HG02970 (cell line): ENCODE measurements at regions not wholly inside any gene's neighbourhood (a gene's known extent, or its start where the extent isn't known, plus 50 kb on each side); places are given as distances from the start of the nearest gene placed in this dataset.

Source experiments
- ATAC-seq: cut with Tn5 transposase; IDR thresholded peaks from one replicate; pipeline ENCODE4 v1.9.1; 2021; ENCODE audit warnings: mild to moderate bottlenecking, moderate library complexity, moderate number of reproducible peaks; ENCODE audit not compliant: unreplicated experiment, low FRiP score

- ATAC-seq = no peak
These were observed 1086.0 kb downstream of the NLGN4X start for GRCh38 chrX:5142644-5143043.

GRCh38 chrX:5122181-5122678, 1106.4 kb downstream of the NLGN4X start:
- ATAC-seq = no peak

GRCh38 chrX:5117816-5118215, 1110.9 kb downstream of the NLGN4X start:
- ATAC-seq = no peak

DNA sequence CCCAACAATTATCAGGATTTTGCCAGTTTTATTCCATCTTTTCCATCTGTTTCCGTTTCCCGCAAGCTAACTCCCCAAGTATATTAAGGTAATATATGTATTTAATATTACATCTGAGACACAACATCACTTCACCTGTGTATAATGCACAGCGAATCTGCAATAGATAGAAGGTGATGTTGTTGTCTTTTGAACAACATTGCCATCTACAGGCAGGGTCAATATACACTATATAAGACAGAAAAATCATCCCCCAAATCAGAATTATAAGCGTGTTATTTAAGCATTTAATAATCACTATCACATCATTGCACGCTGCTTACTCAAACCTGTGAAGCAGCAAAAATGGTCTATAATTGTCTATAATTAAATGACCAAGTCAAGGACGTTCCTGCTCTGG, 1115.5 kb downstream of the NLGN4X start:
- no peak for ATAC-seq

GRCh38 chrX:5100004-5100403, 1128.7 kb downstream of the NLGN4X start:
- ATAC-seq = no peak

GRCh38 chrX:5086388-5086787, 1142.3 kb downstream of the NLGN4X start:
- ATAC-seq = no peak

- no peak for ATAC-seq
These were observed 1144.4 kb downstream of the NLGN4X start for GRCh38 chrX:5084279-5084678.

DNA sequence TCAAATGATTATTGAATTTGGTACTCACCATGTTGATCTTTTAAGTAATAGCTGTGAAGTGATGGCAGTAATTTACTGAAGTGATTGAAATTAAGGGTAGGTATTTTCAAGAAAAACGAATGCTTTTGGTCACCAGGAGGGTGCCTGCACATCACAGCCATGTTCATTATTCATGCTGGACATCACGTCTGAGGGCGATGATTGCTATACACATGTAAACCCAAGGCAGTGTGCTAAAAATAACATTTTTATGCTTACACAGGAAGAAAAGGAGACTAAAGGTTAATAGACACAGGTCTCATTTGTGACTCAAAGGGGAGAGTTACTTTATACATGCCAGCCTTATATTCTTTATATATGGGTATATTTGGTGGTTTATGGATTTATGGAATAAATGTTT, 1146.0 kb downstream of the NLGN4X start:
- no peak for ATAC-seq

GRCh38 chrX:5080791-5081190, 1147.9 kb downstream of the NLGN4X start:
- ATAC-seq = no peak

DNA sequence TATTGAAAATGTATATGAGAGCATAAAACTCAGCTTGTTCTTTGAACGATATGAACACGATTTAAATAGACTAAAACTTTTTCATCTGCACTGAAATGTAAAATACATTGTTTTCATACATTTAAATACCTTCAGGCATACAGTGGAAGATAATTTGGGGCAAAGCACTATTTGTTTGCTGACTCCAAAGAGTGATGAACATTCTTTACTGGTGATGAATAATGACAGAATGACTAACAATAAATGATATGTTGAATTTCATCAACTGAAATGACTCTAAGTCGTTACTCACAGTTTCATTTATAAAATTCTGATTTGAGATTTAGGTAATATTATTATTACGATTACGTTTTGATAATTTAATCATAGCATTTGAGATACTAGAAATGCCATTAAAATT, 1160.1 kb downstream of the NLGN4X start:
- no peak for ATAC-seq

GRCh38 chrX:5057786-5058185, 1170.9 kb downstream of the NLGN4X start:
- ATAC-seq = no peak

GRCh38 chrX:5054852-5055251, 1173.8 kb downstream of the NLGN4X start:
- no peak for ATAC-seq

DNA sequence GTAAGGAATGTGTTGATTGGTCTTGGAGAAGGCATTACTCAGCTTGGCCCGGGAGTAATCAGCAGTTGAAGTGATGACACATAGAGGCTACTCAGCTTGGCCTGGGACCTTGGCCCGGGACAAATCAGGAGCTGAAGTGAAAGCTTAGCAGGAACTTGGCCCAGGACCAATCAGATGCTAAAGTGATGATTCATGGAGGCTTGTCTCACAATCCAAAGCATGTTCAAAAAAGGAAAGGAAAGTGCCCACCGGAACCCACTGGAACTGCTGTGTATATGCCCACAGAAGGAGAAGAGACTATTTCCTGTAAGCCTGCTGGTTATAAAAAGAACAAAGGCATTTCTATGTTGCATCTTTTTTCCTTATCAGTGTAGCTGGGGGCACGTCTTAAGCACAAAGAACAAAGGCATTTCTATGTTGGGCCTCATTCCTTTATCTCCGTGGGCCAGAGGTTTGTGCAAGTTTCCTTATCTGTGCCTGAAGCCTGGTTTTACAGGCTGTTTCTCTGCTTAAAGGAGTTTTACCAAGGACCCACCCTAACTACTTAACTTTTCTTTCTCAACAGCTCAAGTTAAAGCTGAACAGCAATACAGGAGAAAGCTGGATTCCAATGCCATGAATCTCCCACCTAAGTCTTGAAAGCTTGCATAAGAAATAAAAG, 1176.7 kb downstream of the NLGN4X start:
- ATAC-seq = no peak

- no peak for ATAC-seq
These were observed 1186.1 kb downstream of the NLGN4X start for GRCh38 chrX:5042563-5042962.

DNA sequence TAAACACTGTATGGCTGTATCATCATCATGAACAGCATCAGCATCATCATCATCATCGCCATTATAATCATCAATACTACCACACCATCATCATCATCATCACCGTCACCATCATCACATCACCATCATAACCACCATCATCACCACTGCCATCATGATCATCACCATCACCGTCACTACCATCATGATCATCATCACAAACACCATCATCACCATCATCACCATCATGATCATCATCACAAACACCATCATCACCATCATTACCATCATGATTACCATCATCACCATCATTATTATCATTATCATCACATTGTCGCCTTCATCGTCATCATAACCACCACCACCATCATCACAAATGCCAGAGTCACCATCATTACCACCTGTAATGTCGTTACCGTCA, 1196.9 kb downstream of the NLGN4X start:
- no peak for ATAC-seq

- ATAC-seq = no peak
These were observed 1213.2 kb downstream of the NLGN4X start for GRCh38 chrX:5015451-5015850.

DNA sequence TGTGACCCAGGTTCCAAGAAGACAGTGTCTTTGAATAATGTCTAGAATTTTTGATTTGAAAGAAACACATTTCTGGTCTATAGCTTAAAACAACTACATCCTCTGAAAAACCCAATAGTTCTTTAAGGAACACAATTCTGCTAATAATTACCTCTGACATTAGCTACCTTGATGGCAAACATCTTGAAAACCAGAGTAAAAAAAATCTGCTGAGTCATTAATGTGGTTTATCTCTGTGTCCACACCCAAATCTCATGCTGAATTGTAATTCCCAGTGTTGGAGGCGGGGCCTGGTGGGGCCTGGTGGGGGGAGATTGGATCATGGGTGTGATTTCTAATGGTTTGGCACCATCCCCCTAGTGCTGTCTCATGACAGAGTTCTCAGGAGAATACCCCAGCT, 1233.8 kb downstream of the NLGN4X start:
- no peak for ATAC-seq

DNA sequence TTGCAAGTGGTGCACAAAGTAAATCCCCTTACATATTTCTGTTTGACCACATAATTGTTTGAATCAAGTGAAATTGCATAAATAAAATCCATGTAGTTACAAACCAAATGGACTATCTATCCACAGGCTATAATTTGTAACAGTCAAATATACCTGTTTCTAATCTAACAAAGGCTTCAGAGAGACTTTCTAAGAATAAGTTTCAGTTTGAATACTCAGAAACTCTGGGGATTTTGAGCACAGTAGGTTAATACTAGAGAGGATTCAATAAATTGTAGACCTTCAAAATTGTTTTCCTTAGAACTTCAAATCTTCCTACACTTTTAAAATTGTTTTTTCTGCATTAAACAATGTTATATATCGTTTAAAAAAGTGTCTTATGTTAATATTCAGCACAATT, 1250.1 kb downstream of the NLGN4X start:
- ATAC-seq = no peak

DNA sequence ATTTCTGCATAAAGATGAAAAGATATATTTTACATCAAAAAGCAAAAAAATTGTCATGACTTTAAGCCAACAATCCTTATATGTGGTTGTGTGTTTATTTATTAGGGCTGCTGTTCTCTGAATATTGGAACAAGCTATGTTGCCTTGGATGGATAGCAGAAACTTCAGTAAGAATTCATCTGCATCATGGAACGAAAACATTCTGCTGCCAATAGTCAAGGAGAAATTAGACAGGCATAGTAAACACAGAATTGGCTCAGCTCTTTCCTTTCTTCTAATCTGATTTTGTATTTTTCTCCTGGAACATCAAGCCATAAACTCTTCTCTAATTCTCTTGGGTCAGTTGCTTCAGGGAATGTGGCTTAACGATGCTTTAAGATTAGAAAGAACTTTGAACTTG, 1257.0 kb downstream of the NLGN4X start:
- ATAC-seq = no peak

GRCh38 chrX:4964112-4964511, 1250.7 kb upstream of the PRKX start:
- no peak for ATAC-seq

DNA sequence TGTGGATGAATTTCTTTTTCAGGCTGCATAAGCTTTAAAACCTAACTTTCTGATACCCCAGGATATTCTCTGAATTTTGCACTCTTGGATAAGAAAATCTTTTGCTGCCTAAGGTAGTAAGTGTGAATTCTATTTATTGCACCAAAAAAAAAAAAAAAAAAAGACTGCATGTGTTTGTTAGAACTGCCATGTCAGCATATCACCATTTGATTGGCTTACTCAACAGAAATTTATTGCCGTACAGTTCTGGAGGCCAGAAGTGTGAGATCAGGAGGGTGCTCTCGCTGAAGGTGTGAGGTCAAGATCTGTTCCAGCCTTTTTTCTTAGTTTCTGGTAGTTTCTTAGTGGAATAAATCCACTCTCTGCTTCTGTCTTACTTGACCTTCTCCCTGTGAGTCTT, 1250.0 kb upstream of the PRKX start:
- ATAC-seq = no peak

- no peak for ATAC-seq
These were observed 1231.3 kb upstream of the PRKX start for GRCh38 chrX:4944767-4945166.

DNA sequence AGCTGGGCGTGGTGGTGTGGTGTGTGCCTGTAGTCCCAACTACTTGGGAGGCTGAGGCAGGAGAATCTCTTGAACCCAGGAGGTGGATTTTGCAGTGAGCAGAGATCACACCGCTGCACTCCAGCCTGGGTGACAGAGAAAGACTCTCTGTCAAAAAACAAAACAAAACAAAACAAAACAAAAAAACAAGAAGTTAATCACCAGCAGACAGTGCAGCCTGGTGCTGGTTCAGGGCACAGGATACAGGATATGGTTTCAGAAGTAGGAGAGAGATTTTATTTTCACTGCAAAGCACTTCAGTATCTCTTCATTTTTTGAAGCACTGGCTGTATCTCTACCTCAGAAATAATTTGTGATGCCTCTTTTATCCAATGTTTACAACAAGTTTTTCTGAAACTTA, 1222.9 kb upstream of the PRKX start:
- no peak for ATAC-seq
